ENCODE measurements at regions not wholly inside any gene's neighbourhood (a gene's known extent, or its start where the extent isn't known, plus 50 kb on each side); places are given as distances from the start of the nearest gene placed in this dataset.

GRCh38 chr3:34758630-34759261, 880.6 kb upstream of the ARPP21 start:
- H3K4me3 ChIP-seq: no peak overlapping the region
- no peak for TF ChIP-seq CTCF (IDR thresholded peaks at IDR 0.05)
- no peak overlapping the region for H3K27ac ChIP-seq
- DNase-seq (ENCODE audit: low spot score): no peak

- DNase-seq (ENCODE audit: low spot score): no peak
- Histone ChIP-seq H3K27ac (no peak overlapping the region), H3K4me3 (no peak overlapping the region)
- no peak for TF ChIP-seq CTCF (IDR thresholded peaks at IDR 0.05)
These were observed 861.9 kb upstream of the ARPP21 start for GRCh38 chr3:34777386-34777785.

GRCh38 chr3:34779092-34779491, 860.2 kb upstream of the ARPP21 start:
- no peak for TF ChIP-seq CTCF (IDR thresholded peaks at IDR 0.05)
- DNase-seq (ENCODE audit: low spot score): no peak
- H3K4me3 ChIP-seq: no peak overlapping the region
- no peak overlapping the region for H3K27ac ChIP-seq

GRCh38 chr3:34780294-34780693, 859.0 kb upstream of the ARPP21 start:
- DNase-seq (ENCODE audit: low spot score): no peak
- no peak overlapping the region for H3K4me3 ChIP-seq
- H3K27ac ChIP-seq: no peak overlapping the region
- TF ChIP-seq CTCF (IDR thresholded peaks at IDR 0.05): no peak

GRCh38 chr3:34780973-34781372, 858.4 kb upstream of the ARPP21 start:
- no peak for TF ChIP-seq CTCF (IDR thresholded peaks at IDR 0.05)

GRCh38 chr3:34782871-34783270, 856.5 kb upstream of the ARPP21 start:
- DNase-seq (ENCODE audit: low spot score): no peak
- no peak overlapping the region for H3K27ac ChIP-seq

More at GRCh38 chr3:34780973-34781372, 858.4 kb upstream of the ARPP21 start:
- DNase-seq (ENCODE audit: low spot score): no peak
- no peak overlapping the region for H3K4me3 ChIP-seq
- H3K27ac ChIP-seq: no peak overlapping the region

More at GRCh38 chr3:34782871-34783270, 856.5 kb upstream of the ARPP21 start:
- H3K4me3 ChIP-seq: no peak overlapping the region
- TF ChIP-seq CTCF (IDR thresholded peaks at IDR 0.05): no peak
